ENCODE measurements at regions not wholly inside any gene's neighbourhood (a gene's known extent, or its start where the extent isn't known, plus 50 kb on each side); places are given as distances from the start of the nearest gene placed in this dataset.

DNA sequence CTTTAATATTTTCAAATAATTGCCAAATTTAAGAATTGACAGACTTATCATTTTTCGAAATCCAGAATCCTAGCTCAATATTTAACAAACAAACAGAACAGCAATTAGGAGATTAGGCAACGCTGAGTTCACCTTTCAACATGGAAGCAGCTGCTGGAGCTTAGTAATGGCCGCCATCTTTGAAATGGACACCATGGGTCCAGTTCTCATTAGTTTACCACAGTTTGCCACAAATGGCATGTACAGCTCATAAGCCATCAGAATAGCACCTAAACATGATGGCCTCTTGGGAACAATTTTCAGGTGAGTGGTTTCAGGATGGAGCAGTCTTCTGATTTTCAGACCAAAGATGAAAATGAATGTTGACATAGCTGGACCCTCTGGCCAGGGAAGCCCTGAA lies 313.6 kb upstream of the OBI1 start:
- in situ Hi-C loops (cut with MboI; ENCODE audit: low pct_ligation_motif_present in 1 of 4, low pct_unique_long_range_greater_than_20kb in 1 of 4, low sequenced_read_pairs in 3 of 4) (loop anchor here in 3 of 4 donors (10.0 to 25.0 kb wide), 3 partner anchors 828 to 838 kb away; no protein-coding TSS in a partner anchor), intact Hi-C loops (cut with DNase I; ENCODE audit: low total_unique reads) (no loop called here)
- H3K36me3 ChIP-seq, result no peaks in the 10 kb centered on the region
- WGBS, 2 donors (ENCODE audit: low coverage in 1 of 2), result 50 to 80% methylated on average over 1 to 3 of the region's 3 CpGs
- no peaks in the 10 kb centered on the region for H3K27me3 ChIP-seq
- H3K27ac ChIP-seq, result no peak overlapping the region
- no peaks in the 10 kb centered on the region for H3K9me3 ChIP-seq
- no peak for TF ChIP-seq POLR2AphosphoS5 (IDR thresholded peaks at IDR 0.05)
- no peak for TF ChIP-seq EP300 (IDR thresholded peaks at IDR 0.05; ENCODE audit: low read depth)
- no peak for TF ChIP-seq POLR2A (IDR thresholded peaks at IDR 0.05)
- TF ChIP-seq, protein P1, sequence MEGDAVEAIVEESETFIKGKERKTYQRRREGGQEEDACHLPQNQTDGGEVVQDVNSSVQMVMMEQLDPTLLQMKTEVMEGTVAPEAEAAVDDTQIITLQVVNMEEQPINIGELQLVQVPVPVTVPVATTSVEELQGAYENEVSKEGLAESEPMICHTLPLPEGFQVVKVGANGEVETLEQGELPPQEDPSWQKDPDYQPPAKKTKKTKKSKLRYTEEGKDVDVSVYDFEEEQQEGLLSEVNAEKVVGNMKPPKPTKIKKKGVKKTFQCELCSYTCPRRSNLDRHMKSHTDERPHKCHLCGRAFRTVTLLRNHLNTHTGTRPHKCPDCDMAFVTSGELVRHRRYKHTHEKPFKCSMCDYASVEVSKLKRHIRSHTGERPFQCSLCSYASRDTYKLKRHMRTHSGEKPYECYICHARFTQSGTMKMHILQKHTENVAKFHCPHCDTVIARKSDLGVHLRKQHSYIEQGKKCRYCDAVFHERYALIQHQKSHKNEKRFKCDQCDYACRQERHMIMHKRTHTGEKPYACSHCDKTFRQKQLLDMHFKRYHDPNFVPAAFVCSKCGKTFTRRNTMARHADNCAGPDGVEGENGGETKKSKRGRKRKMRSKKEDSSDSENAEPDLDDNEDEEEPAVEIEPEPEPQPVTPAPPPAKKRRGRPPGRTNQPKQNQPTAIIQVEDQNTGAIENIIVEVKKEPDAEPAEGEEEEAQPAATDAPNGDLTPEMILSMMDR (IDR thresholded peaks at IDR 0.05), result no peak
- no peaks in the 10 kb centered on the region for H3K4me1 ChIP-seq
- DNase-seq, result no peak
- H3K4me3 ChIP-seq, result no peak overlapping the region

DNA sequence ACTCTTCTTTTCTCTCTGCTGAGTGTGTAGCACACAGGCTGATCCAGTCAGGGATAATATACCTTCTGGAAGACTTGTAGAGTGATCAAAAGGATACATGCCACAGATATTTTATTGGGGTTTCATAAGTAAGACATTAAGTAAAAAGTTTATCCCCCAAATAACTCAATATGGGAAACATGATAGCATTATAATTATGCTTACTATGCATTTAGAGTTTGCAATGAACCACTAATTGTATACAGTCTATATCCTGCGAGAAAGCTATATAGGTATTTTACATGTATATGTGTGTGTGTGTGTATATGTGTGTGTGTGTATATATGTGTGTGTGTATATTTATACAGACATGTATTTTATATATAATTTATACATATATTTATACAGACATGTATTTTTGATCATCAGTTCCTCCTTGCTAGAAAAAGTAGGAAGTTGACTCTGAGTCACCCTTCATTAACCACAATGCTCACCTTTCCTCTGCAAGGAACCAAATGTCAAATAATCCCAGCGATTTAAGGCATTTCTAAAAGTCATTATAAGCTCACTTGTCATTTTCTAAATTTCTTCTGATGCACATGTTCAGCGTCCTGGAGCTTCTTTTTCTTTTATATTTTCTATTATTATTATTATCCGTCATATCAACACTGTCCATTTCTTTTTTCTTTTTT lies 312.5 kb upstream of the OBI1 start:
- Histone ChIP-seq H3K4me1 (no peaks in the 10 kb centered on the region), H3K4me3 (no peak overlapping the region), H3K27ac (no peak overlapping the region), H3K27me3 (no peaks in the 10 kb centered on the region), H3K9me3 (no peaks in the 10 kb centered on the region), H3K36me3 (no peaks in the 10 kb centered on the region)
- in situ Hi-C loops (cut with MboI; ENCODE audit: low pct_ligation_motif_present in 1 of 4, low pct_unique_long_range_greater_than_20kb in 1 of 4, low sequenced_read_pairs in 3 of 4) (loop anchor here in 3 of 4 donors (10.0 to 25.0 kb wide), 3 partner anchors 827 to 837 kb away; no protein-coding TSS in a partner anchor), intact Hi-C loops (cut with DNase I; ENCODE audit: low total_unique reads) (no loop called here)
- DNase-seq, result no peak
- TF ChIP-seq, protein P1 (IDR thresholded peaks at IDR 0.05), result no peak
- TF ChIP-seq POLR2AphosphoS5 (IDR thresholded peaks at IDR 0.05) (no peak), EP300 (IDR thresholded peaks at IDR 0.05; ENCODE audit: low read depth) (no peak), POLR2A (IDR thresholded peaks at IDR 0.05) (no peak)
- 72 to 76% methylated on average over 4 of the region's 4 CpGs for WGBS, 2 donors (ENCODE audit: low coverage in 1 of 2)

DNA sequence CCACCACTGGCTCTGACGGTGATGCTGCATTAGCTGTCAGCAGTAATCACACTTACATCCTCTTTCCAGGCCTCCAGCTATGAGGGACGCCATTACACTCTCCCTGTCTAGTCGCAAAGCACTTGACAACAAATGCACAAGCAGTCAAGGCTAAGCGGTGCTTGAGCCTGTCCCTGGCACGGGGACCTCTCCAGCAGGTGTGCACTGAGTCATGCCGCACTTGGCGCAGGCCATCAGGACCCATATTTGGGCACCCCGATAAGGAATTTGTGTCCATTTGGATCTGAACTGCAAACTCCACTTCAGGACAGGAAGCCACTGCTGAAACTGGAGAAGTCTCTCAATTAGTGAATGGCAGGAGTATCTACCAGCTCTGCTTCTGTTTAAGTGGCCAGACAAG lies 301.9 kb upstream of the OBI1 start:
- in situ Hi-C loops (cut with MboI; ENCODE audit: low pct_ligation_motif_present in 1 of 4, low pct_unique_long_range_greater_than_20kb in 1 of 4, low sequenced_read_pairs in 3 of 4) (loop anchor here in 1 of 4 donors (25.0 kb wide), 1 partner anchor 824 kb away; no protein-coding TSS in a partner anchor), intact Hi-C loops (cut with DNase I; ENCODE audit: low total_unique reads) (no loop called here)
- Histone ChIP-seq H3K27ac (no peak overlapping the region), H3K27me3 (no peaks in the 10 kb centered on the region), H3K9me3 (no peaks in the 10 kb centered on the region), H3K36me3 (no peaks in the 10 kb centered on the region), H3K4me1 (no peaks in the 10 kb centered on the region), H3K4me3 (no peak overlapping the region)
- WGBS, 2 donors (ENCODE audit: low coverage in 1 of 2), result 76 to 100% methylated on average over 1 to 8 of the region's 8 CpGs
- no peak for TF ChIP-seq POLR2AphosphoS5 (IDR thresholded peaks at IDR 0.05)
- TF ChIP-seq, protein P1 (IDR thresholded peaks at IDR 0.05), result no peak
- TF ChIP-seq POLR2A (IDR thresholded peaks at IDR 0.05), result no peak
- TF ChIP-seq EP300 (IDR thresholded peaks at IDR 0.05; ENCODE audit: low read depth), result no peak
- no peak for DNase-seq

DNA sequence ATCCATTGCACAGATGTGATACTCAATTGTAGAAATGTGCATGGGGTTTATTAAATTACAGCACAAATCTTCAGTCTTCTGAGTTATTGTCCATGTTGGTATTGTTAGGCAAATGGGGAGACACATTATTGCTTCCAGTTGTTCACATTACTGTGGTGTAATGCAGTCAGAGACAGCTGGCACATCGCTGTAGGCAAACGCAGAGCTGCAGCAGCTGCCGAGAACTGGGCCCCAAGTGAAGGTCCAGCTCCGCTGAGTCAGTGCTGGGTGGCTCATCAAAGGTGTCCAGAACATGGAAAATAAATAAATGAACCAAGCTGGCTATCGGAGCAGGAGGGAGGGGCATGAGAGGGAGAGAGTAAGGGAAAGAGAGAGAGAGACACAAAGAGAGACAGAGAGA lies 299.1 kb upstream of the OBI1 start:
- no peak overlapping the region for H3K27ac ChIP-seq
- no peaks in the 10 kb centered on the region for H3K4me1 ChIP-seq
- H3K9me3 ChIP-seq, result no peaks in the 10 kb centered on the region
- H3K27me3 ChIP-seq, result no peaks in the 10 kb centered on the region
- DNase-seq, result no peak
- TF ChIP-seq POLR2AphosphoS5 (IDR thresholded peaks at IDR 0.05), result no peak
- no peak for TF ChIP-seq EP300 (IDR thresholded peaks at IDR 0.05; ENCODE audit: low read depth)
- TF ChIP-seq POLR2A (IDR thresholded peaks at IDR 0.05), result no peak
- TF ChIP-seq, protein P1 (IDR thresholded peaks at IDR 0.05), result no peak
- 39 to 54% methylated on average over 5 of the region's 5 CpGs for WGBS, 2 donors (ENCODE audit: low coverage in 1 of 2)
- intact Hi-C loops (cut with DNase I; ENCODE audit: low total_unique reads), result no loop called here
- H3K36me3 ChIP-seq, result no peaks in the 10 kb centered on the region
- H3K4me3 ChIP-seq, result no peak overlapping the region
- in situ Hi-C loops (cut with MboI; ENCODE audit: low pct_ligation_motif_present in 1 of 4, low pct_unique_long_range_greater_than_20kb in 1 of 4, low sequenced_read_pairs in 3 of 4), result loop anchor here in 1 of 4 donors (25.0 kb wide), 1 partner anchor 821 kb away; no protein-coding TSS in a partner anchor

All from transverse colon (tissue), 4 donors.